ENCODE measurements at regions not wholly inside any gene's neighbourhood (a gene's known extent, or its start where the extent isn't known, plus 50 kb on each side); places are given as distances from the start of the nearest gene placed in this dataset.
A peak's percentile ranks its signal among the peaks of the same experiment; 100 is the strongest.

DNA sequence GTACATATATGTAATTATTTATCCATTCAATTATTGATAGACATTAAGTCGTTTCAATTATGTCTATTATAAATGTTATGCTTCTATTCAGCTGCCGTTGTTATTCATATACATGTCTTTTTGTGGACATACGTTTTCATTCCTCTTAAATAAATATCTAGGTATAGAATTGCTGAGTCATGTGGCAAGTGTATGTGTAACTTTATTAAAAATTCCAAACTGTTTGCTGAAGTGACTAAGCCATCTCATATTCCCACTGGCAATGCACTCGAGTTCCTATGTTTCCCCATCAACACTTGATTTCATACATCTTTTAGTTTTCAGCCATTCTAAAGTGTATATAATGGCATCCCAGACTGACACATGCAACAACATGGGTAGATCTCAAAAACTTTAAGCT lies 739.7 kb upstream of the POU3F2 start:
- no peak for ATAC-seq
- TF ChIP-seq BACH2 (CRISPR knock-in tag; IDR thresholded peaks at IDR 0.05; ENCODE audit: borderline replicate concordance) = no peak
- no peak for TF ChIP-seq GLIS3 (CRISPR knock-in tag; IDR thresholded peaks at IDR 0.05)
- TF ChIP-seq, protein P1, sequence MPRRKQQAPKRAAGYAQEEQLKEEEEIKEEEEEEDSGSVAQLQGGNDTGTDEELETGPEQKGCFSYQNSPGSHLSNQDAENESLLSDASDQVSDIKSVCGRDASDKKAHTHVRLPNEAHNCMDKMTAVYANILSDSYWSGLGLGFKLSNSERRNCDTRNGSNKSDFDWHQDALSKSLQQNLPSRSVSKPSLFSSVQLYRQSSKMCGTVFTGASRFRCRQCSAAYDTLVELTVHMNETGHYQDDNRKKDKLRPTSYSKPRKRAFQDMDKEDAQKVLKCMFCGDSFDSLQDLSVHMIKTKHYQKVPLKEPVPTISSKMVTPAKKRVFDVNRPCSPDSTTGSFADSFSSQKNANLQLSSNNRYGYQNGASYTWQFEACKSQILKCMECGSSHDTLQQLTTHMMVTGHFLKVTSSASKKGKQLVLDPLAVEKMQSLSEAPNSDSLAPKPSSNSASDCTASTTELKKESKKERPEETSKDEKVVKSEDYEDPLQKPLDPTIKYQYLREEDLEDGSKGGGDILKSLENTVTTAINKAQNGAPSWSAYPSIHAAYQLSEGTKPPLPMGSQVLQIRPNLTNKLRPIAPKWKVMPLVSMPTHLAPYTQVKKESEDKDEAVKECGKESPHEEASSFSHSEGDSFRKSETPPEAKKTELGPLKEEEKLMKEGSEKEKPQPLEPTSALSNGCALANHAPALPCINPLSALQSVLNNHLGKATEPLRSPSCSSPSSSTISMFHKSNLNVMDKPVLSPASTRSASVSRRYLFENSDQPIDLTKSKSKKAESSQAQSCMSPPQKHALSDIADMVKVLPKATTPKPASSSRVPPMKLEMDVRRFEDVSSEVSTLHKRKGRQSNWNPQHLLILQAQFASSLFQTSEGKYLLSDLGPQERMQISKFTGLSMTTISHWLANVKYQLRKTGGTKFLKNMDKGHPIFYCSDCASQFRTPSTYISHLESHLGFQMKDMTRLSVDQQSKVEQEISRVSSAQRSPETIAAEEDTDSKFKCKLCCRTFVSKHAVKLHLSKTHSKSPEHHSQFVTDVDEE (CRISPR knock-in tag; IDR thresholded peaks at IDR 0.05) = no peak
- TF ChIP-seq, protein P2, sequence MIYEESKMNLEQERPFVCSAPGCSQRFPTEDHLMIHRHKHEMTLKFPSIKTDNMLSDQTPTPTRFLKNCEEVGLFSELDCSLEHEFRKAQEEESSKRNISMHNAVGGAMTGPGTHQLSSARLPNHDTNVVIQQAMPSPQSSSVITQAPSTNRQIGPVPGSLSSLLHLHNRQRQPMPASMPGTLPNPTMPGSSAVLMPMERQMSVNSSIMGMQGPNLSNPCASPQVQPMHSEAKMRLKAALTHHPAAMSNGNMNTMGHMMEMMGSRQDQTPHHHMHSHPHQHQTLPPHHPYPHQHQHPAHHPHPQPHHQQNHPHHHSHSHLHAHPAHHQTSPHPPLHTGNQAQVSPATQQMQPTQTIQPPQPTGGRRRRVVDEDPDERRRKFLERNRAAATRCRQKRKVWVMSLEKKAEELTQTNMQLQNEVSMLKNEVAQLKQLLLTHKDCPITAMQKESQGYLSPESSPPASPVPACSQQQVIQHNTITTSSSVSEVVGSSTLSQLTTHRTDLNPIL (CRISPR knock-in tag; IDR thresholded peaks at IDR 0.05; ENCODE audit: low read depth) = no peak
- TF ChIP-seq CSDC2 (CRISPR knock-in tag; IDR thresholded peaks at IDR 0.05) = no peak

DNA sequence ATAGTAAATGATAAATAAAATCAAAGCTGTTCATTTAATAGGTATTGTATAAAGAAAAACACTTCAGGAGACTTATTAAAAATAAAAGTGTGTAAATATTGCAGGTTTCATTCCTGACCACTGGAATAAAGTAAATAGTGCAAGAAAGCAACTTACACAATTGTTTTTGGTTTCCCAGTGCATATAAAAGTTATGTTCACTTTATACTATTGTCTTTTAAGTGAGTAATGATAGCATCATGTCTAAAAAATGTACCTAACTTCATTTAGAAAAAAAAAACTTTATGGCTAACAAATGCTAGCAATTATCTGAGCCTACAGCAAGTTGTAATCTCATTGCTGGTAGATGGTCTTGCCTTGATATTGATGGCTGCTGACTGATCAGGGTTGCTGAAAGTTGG lies 726.6 kb upstream of the POU3F2 start:
- TF ChIP-seq ZNF8 (CRISPR knock-in tag; IDR thresholded peaks at IDR 0.05) (no peak), ISL1 (CRISPR knock-in tag; IDR thresholded peaks at IDR 0.05) (peak; percentile 25; the same call in 1 of the 2 replicates), ARNTL (CRISPR knock-in tag; IDR thresholded peaks at IDR 0.05; ENCODE audit: borderline replicate concordance, low read depth) (no peak), RARB (CRISPR knock-in tag; IDR thresholded peaks at IDR 0.05) (no peak)
- ATAC-seq = no peak

DNA sequence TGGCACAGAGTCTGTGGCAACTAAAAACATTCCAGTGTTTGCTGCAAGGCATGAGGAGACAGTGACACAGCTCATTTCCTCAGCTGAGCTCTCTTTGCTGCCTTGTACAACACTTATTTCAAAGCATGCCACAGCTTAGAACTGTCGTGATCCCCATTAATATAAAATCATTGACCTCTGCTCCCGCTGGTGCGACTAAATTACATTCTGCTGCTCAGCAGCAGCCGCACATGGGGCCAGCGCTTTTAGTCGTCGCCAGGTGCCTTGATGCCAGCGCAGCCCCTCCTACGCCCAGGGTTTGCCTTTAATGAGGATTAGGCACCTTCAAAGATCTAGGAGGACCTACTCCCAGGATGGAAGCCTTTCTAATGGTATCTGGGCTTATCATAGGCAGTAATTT lies 717.9 kb upstream of the POU3F2 start:
- TF ChIP-seq, protein P1 (CRISPR knock-in tag; IDR thresholded peaks at IDR 0.05) = no peak
- TF ChIP-seq TOX (CRISPR knock-in tag; IDR thresholded peaks at IDR 0.05; ENCODE audit: borderline replicate concordance) (no peak), ISL1 (CRISPR knock-in tag; IDR thresholded peaks at IDR 0.05) (no peak), GLIS3 (CRISPR knock-in tag; IDR thresholded peaks at IDR 0.05) (no peak), ESRRG (CRISPR knock-in tag; IDR thresholded peaks at IDR 0.05) (no peak), ZFP30 (CRISPR knock-in tag; IDR thresholded peaks at IDR 0.05) (no peak), ZNF565 (CRISPR knock-in tag; conservative IDR thresholded peaks at IDR 0.05; ENCODE audit: low read depth) (no peak), ZC3H10 (CRISPR knock-in tag; IDR thresholded peaks at IDR 0.05) (no peak)
- TF ChIP-seq, protein P2 (CRISPR knock-in tag; IDR thresholded peaks at IDR 0.05; ENCODE audit: low read depth) = no peak
- TF ChIP-seq, protein P3, sequence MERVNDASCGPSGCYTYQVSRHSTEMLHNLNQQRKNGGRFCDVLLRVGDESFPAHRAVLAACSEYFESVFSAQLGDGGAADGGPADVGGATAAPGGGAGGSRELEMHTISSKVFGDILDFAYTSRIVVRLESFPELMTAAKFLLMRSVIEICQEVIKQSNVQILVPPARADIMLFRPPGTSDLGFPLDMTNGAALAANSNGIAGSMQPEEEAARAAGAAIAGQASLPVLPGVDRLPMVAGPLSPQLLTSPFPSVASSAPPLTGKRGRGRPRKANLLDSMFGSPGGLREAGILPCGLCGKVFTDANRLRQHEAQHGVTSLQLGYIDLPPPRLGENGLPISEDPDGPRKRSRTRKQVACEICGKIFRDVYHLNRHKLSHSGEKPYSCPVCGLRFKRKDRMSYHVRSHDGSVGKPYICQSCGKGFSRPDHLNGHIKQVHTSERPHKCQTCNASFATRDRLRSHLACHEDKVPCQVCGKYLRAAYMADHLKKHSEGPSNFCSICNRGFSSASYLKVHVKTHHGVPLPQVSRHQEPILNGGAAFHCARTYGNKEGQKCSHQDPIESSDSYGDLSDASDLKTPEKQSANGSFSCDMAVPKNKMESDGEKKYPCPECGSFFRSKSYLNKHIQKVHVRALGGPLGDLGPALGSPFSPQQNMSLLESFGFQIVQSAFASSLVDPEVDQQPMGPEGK (CRISPR knock-in tag; IDR thresholded peaks at IDR 0.05; ENCODE audit: borderline replicate concordance) = no peak
- ATAC-seq = no peak

DNA sequence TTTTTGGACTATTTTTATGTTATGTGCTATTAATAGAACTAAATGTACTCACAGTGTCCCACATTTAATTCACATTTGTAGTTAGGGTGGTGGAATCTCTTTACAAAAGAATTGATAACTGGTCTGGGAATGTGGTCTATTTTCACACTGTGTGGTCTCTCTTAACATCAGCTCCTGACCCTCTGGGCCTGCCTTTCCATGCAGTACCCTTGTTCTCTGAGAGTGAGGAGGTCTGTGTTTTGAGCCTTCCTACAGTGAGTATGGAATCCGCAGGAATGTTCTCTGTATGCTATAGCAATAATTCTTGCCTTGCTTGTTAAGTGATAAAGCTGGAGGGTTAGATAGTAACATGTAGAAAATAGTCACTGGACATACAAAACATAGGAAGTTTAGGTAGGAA lies 717.3 kb upstream of the POU3F2 start:
- no peak for ATAC-seq
- TF ChIP-seq ZNF70 (CRISPR knock-in tag; IDR thresholded peaks at IDR 0.05) = no peak
- TF ChIP-seq ISL1 (CRISPR knock-in tag; IDR thresholded peaks at IDR 0.05) = no peak
- TF ChIP-seq SNAI2 (CRISPR knock-in tag; IDR thresholded peaks at IDR 0.05) = no peak
- TF ChIP-seq, protein P2 (CRISPR knock-in tag; IDR thresholded peaks at IDR 0.05; ENCODE audit: low read depth) = no peak
- no peak for TF ChIP-seq ZC3H10 (CRISPR knock-in tag; IDR thresholded peaks at IDR 0.05)
- no peak for TF ChIP-seq ARNTL (CRISPR knock-in tag; IDR thresholded peaks at IDR 0.05; ENCODE audit: borderline replicate concordance, low read depth)
- no peak for TF ChIP-seq PPARA (CRISPR knock-in tag; IDR thresholded peaks at IDR 0.05; ENCODE audit: borderline replicate concordance)
- TF ChIP-seq OSR1 (CRISPR knock-in tag; IDR thresholded peaks at IDR 0.05) = no peak
- TF ChIP-seq, protein P4, sequence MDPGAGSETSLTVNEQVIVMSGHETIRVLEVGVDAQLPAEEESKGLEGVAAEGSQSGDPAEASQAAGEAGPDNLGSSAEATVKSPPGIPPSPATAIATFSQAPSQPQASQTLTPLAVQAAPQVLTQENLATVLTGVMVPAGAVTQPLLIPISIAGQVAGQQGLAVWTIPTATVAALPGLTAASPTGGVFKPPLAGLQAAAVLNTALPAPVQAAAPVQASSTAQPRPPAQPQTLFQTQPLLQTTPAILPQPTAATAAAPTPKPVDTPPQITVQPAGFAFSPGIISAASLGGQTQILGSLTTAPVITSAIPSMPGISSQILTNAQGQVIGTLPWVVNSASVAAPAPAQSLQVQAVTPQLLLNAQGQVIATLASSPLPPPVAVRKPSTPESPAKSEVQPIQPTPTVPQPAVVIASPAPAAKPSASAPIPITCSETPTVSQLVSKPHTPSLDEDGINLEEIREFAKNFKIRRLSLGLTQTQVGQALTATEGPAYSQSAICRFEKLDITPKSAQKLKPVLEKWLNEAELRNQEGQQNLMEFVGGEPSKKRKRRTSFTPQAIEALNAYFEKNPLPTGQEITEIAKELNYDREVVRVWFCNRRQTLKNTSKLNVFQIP (CRISPR knock-in tag; IDR thresholded peaks at IDR 0.05; ENCODE audit: borderline replicate concordance, low read depth) = no peak

Measured in SK-N-SH treated with all-trans-retinoic acid at 6 μM for 48 hours (cell line).